Loucy (cell line): ENCODE measurements at regions not wholly inside any gene's neighbourhood (a gene's known extent, or its start where the extent isn't known, plus 50 kb on each side); places are given as distances from the start of the nearest gene placed in this dataset.

Source experiments
- H2AFZ ChIP-seq: fragments of 200-600 bp; sonication (generic); 2 replicates; pipeline ENCODE4 v1.6.0; 2016; ENCODE audit warnings: antibody characterized with exemption, mild to moderate bottlenecking, low read length, moderate library complexity
- H3F3A ChIP-seq: fragments of 200-600 bp; 2 replicates; pipeline ENCODE4 v1.6.0; 2016; ENCODE audit warnings: antibody characterized with exemption, low read depth, mild to moderate bottlenecking
- H3K27me3 ChIP-seq: fragments of 200-600 bp; sonication (generic); 2 replicates; pipeline ENCODE4 v1.6.1; 2014; ENCODE audit warnings: low read length, mild to moderate bottlenecking; ENCODE audit not compliant: insufficient read depth, poor library complexity, severe bottlenecking
- H3K36me3 ChIP-seq: fragments of 200-600 bp; sonication (generic); 2 replicates; pipeline ENCODE4 v1.6.1; 2016; ENCODE audit warnings: low read length; ENCODE audit not compliant: insufficient read depth
- H3K4me1 ChIP-seq: fragments of 200-600 bp; sonication (generic); 2 replicates; pipeline ENCODE4 v1.5.1; 2014; ENCODE audit warnings: low read length, mild to moderate bottlenecking; ENCODE audit not compliant: insufficient read depth, poor library complexity, severe bottlenecking
- H3K4me2 ChIP-seq: fragments of 200-600 bp; sonication (generic); 2 replicates; pipeline ENCODE4 v1.6.0; 2014; ENCODE audit warnings: antibody characterized with exemption, low read length, low read depth, mild to moderate bottlenecking; ENCODE audit not compliant: poor library complexity, severe bottlenecking
- H3K4me3 ChIP-seq: fragments of 200-600 bp; sonication (generic); 2 replicates; pipeline ENCODE4 v1.5.1; 2014; ENCODE audit warnings: low read length, mild to moderate bottlenecking, mixed read lengths; ENCODE audit not compliant: poor library complexity, severe bottlenecking
- H3K79me2 ChIP-seq: fragments of 200-600 bp; sonication (generic); 2 replicates; pipeline ENCODE4 v1.6.1; 2014; ENCODE audit warnings: low read length; ENCODE audit not compliant: insufficient read depth
- H3K9ac ChIP-seq: fragments of 200-600 bp; sonication (generic); 2 replicates; pipeline ENCODE4 v1.6.0; 2014; ENCODE audit warnings: mild to moderate bottlenecking, low read depth, low read length, moderate library complexity; ENCODE audit not compliant: poor library complexity, severe bottlenecking
- H3K9me2 ChIP-seq: fragments of 200-600 bp; sonication (generic); replicated peaks from 2 replicates; pipeline ENCODE4 v1.6.1; 2016; ENCODE audit warnings: low read depth, low read length, mixed read lengths
- H3K9me3 ChIP-seq: fragments of 200-600 bp; sonication (generic); 2 replicates; pipeline ENCODE4 v1.6.1; 2014; ENCODE audit warnings: mild to moderate bottlenecking, antibody characterized with exemption, low read length, low read depth; ENCODE audit not compliant: insufficient read depth
- H4K20me1 ChIP-seq: fragments of 200-600 bp; sonication (generic); 2 replicates; pipeline ENCODE4 v1.6.0; 2014; ENCODE audit warnings: antibody characterized with exemption, low read length, mild to moderate bottlenecking; ENCODE audit not compliant: insufficient read depth, poor library complexity, severe bottlenecking
- CTCF ChIP-seq: fragments of 200-600 bp; sonication (generic); conservative IDR thresholded peaks from 2 replicates; pipeline ENCODE4 v1.5.1; 2014; ENCODE audit warnings: mild to moderate bottlenecking, antibody characterized with exemption, low read length
- EZH2phosphoT487 ChIP-seq: fragments of 200-600 bp; IDR thresholded peaks from 2 replicates; pipeline ENCODE4 v1.6.1; 2018; ENCODE audit warnings: antibody characterized with exemption, mild to moderate bottlenecking, moderate library complexity, borderline replicate concordance

GRCh38 chr11:22989371-22989770, 129.1 kb upstream of the CCDC179 start:
- Histone ChIP-seq H3K27me3 (no peaks in the 10 kb centered on the region), H2AFZ (no peak overlapping the region), H3K9ac (no peak overlapping the region), H3K9me2 (no peaks in the 10 kb centered on the region), H3K4me3 (no peak overlapping the region), H3K4me2 (no peak overlapping the region), H3K36me3 (no peaks in the 10 kb centered on the region; the same call in 1 of the 2 replicates), H4K20me1 (no peaks in the 10 kb centered on the region), H3F3A (no peaks in the 10 kb centered on the region), H3K79me2 (no peaks in the 10 kb centered on the region), H3K9me3 (no peaks in the 10 kb centered on the region; the same call in 1 of the 2 replicates), H3K4me1 (no peaks in the 10 kb centered on the region)
- TF ChIP-seq CTCF (no peak), EZH2phosphoT487 (no peak)

- Histone ChIP-seq H3K36me3 (no peaks in the 10 kb centered on the region; the same call in 1 of the 2 replicates), H3K4me2 (no peak overlapping the region), H3K4me3 (no peak overlapping the region), H4K20me1 (no peaks in the 10 kb centered on the region), H3K9ac (no peak overlapping the region), H3K79me2 (no peaks in the 10 kb centered on the region), H3K9me3 (no peaks in the 10 kb centered on the region; the same call in 1 of the 2 replicates), H3K9me2 (no peaks in the 10 kb centered on the region), H3F3A (no peaks in the 10 kb centered on the region), H3K27me3 (no peaks in the 10 kb centered on the region), H3K4me1 (no peaks in the 10 kb centered on the region), H2AFZ (no peak overlapping the region)
- TF ChIP-seq EZH2phosphoT487, result no peak
Measured at GRCh38 chr11:22991196-22991595, 130.9 kb upstream of the CCDC179 start.

- H3K27me3 ChIP-seq, result no peaks in the 10 kb centered on the region
- no peaks in the 10 kb centered on the region for H3K9me2 ChIP-seq
- no peaks in the 10 kb centered on the region for H3K79me2 ChIP-seq
- no peak overlapping the region for H3K4me3 ChIP-seq
- no peaks in the 10 kb centered on the region for H4K20me1 ChIP-seq
- TF ChIP-seq CTCF, result no peak
- no peak for TF ChIP-seq EZH2phosphoT487
- H3K9me3 ChIP-seq, result peaks cover 5% of the 10 kb centered on the region; the same call in 1 of the 2 replicates
- no peak overlapping the region for H3K9ac ChIP-seq
- no peak overlapping the region for H3K4me2 ChIP-seq
- H2AFZ ChIP-seq, result no peak overlapping the region
- H3F3A ChIP-seq, result no peaks in the 10 kb centered on the region
- no peaks in the 10 kb centered on the region for H3K36me3 ChIP-seq
- H3K4me1 ChIP-seq, result no peaks in the 10 kb centered on the region
Measured at GRCh38 chr11:23006730-23007129, 146.5 kb upstream of the CCDC179 start.

- TF ChIP-seq EZH2phosphoT487 (no peak), CTCF (no peak)
Measured at GRCh38 chr11:23010790-23011335, 150.6 kb upstream of the CCDC179 start.

More at GRCh38 chr11:23010790-23011335, 150.6 kb upstream of the CCDC179 start:
- Histone ChIP-seq H3K27me3 (no peaks in the 10 kb centered on the region), H3K9ac (no peak overlapping the region), H3K4me2 (no peak overlapping the region), H3K9me2 (no peaks in the 10 kb centered on the region), H3K9me3 (no peaks in the 10 kb centered on the region), H2AFZ (no peak overlapping the region), H4K20me1 (no peaks in the 10 kb centered on the region), H3F3A (no peaks in the 10 kb centered on the region), H3K4me3 (no peak overlapping the region), H3K4me1 (no peaks in the 10 kb centered on the region), H3K36me3 (no peaks in the 10 kb centered on the region), H3K79me2 (no peaks in the 10 kb centered on the region)
